Tibial nerve (tissue), 3 donors: ENCODE measurements at regions not wholly inside any gene's neighbourhood (a gene's known extent, or its start where the extent isn't known, plus 50 kb on each side); places are given as distances from the start of the nearest gene placed in this dataset.

Experiments
- POLR2A ChIP-seq, 2 donors: fragments of 450-650 bp; IDR thresholded peaks; one replicate each; pipeline ENCODE4 v1.6.1; 2017; ENCODE audit warnings: antibody characterized with exemption in 2 of 2, mild to moderate bottlenecking in 2 of 2, moderate library complexity in 2 of 2
- TF ChIP-seq, protein P1 (sequence below), 5 experiments: fragments of 200-600 bp in 3 of 5; fragments of 450-650 bp in 2 of 5; sonication (generic) in 3 of 5; IDR thresholded peaks; one replicate each; pipeline ENCODE4 v1.5.1; 2016 to 2019; ENCODE audit warnings: antibody characterized with exemption in 5 of 5, mild to moderate bottlenecking in 3 of 5, moderate library complexity in 2 of 5

DNA sequence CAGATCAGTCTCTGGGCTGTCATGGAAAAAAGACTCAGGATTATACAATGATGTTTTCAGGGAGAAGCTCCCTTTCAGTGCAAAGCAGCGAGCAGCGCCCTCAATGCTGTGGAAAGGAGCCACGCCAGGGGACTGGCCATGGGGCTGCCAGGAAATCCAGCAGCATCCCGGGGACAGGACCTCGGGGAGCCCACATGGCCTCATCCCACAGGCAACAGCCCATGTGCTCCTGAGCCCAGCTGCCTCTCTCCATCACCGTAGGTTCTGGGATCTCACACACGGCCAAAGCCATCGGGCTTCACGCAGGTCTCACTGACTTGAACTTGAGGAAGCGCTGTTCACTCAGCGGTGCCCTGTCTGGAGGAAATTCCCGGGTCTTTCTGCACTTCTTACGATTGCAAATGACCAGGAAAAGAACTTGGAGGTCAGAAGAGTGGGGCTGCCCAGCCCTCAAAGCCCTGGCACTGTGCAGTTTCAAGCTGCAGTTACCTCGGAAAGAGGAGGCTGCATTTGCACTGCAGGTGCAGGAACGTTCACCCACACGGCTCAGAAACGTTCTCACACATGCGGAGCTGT, 125.9 kb upstream of the THBS2 start:
- TF ChIP-seq, protein P1, sequence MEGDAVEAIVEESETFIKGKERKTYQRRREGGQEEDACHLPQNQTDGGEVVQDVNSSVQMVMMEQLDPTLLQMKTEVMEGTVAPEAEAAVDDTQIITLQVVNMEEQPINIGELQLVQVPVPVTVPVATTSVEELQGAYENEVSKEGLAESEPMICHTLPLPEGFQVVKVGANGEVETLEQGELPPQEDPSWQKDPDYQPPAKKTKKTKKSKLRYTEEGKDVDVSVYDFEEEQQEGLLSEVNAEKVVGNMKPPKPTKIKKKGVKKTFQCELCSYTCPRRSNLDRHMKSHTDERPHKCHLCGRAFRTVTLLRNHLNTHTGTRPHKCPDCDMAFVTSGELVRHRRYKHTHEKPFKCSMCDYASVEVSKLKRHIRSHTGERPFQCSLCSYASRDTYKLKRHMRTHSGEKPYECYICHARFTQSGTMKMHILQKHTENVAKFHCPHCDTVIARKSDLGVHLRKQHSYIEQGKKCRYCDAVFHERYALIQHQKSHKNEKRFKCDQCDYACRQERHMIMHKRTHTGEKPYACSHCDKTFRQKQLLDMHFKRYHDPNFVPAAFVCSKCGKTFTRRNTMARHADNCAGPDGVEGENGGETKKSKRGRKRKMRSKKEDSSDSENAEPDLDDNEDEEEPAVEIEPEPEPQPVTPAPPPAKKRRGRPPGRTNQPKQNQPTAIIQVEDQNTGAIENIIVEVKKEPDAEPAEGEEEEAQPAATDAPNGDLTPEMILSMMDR (IDR thresholded peaks at IDR 0.05): no peak
- TF ChIP-seq POLR2A (IDR thresholded peaks at IDR 0.05): no peak
